ENCODE measurements at regions not wholly inside any gene's neighbourhood (a gene's known extent, or its start where the extent isn't known, plus 50 kb on each side); places are given as distances from the start of the nearest gene placed in this dataset.

GRCh38 chr1:90562892-90563291 is 154.2 kb downstream of the BARHL2 start:
- TF ChIP-seq POLR2AphosphoS5 (IDR thresholded peaks at IDR 0.05; ENCODE audit: insufficient read depth, low read depth, low read length) (no peak), CTCF (IDR thresholded peaks at IDR 0.05; ENCODE audit: extremely low read depth in 1 of 2, insufficient read depth in 1 of 2, low read depth in 1 of 2, low read length in 2 of 2) (no peak), JUN (IDR thresholded peaks at IDR 0.05; ENCODE audit: borderline replicate concordance, insufficient read depth, insufficient read length, low read depth) (no peak), GATA2 (IDR thresholded peaks at IDR 0.05; ENCODE audit: insufficient read depth, insufficient read length, low read depth, low read length) (no peak), FOS (IDR thresholded peaks at IDR 0.05; ENCODE audit: borderline replicate concordance, insufficient read depth, low read length) (no peak), POLR2A (IDR thresholded peaks at IDR 0.05; ENCODE audit: low read depth, low read length) (no peak), MAX (IDR thresholded peaks at IDR 0.05; ENCODE audit: insufficient read depth, insufficient read length) (no peak), MYC (IDR thresholded peaks at IDR 0.05; ENCODE audit: low read depth, low read length) (no peak), EZH2 (IDR thresholded peaks at IDR 0.05; ENCODE audit: borderline replicate concordance, low read depth, low read length, severe bottlenecking) (no peak)
- FAIRE-seq (no peak), DNase-seq (ENCODE audit: low read depth, low spot score) (no peak)
- Histone ChIP-seq H4K20me1 (replicated peaks; ENCODE audit: control insufficient read depth, extremely low read depth, insufficient read depth, low read length) (no peaks in the 10 kb centered on the region), H3K79me2 (ENCODE audit: control insufficient read depth, insufficient read depth, low read length) (no peaks in the 10 kb centered on the region), H3K4me3 (replicated peaks in 1 of 3; ENCODE audit: insufficient read depth in 1 of 3, low read depth in 1 of 3, low read length in 3 of 3) (no peak overlapping the region), H3K9ac (replicated peaks; ENCODE audit: extremely low read depth, insufficient read depth, low read length) (no peak overlapping the region), H3K4me2 (ENCODE audit: insufficient read depth, low read length) (no peak overlapping the region), H3K4me1 (ENCODE audit: control insufficient read depth, extremely low read depth, insufficient read depth, low read length) (no peaks in the 10 kb centered on the region), H3K27ac (ENCODE audit: insufficient read depth, low read depth, low read length) (no peak overlapping the region), H3K9me3 (replicated peaks; ENCODE audit: control insufficient read depth, insufficient read depth, low read length) (no peaks in the 10 kb centered on the region), H3K27me3 (ENCODE audit: control insufficient read depth in 2 of 2, insufficient read depth in 2 of 2, low read length in 2 of 2) (no peaks in the 10 kb centered on the region), H3K36me3 (ENCODE audit: control insufficient read depth in 2 of 2, extremely low read depth in 1 of 2, insufficient read depth in 2 of 2, low read length in 2 of 2) (no peaks in the 10 kb centered on the region), H2AFZ (ENCODE audit: low read depth, low read length) (no peak overlapping the region), H3K9me1 (replicated peaks; ENCODE audit: control insufficient read depth, extremely low read depth, insufficient read depth, low read length) (no peaks in the 10 kb centered on the region)
- dilution Hi-C loops (cut with MboI; ENCODE audit: extremely low pct_ligation_motif_present, low sequenced_read_pairs) (no loop called here), intact Hi-C loops (cut with micrococcal nuclease) (no loop called here)
- CTCF ChIA-PET, result no interaction called here
- BruUV-seq (replicated peaks), result no TSS peak
- POLR2A ChIA-PET, result no interaction called here

Data from endothelial cell of umbilical vein (primary cell).